CD8-positive, alpha-beta memory T cell (primary cell): ENCODE measurements at regions not wholly inside any gene's neighbourhood (a gene's known extent, or its start where the extent isn't known, plus 50 kb on each side); places are given as distances from the start of the nearest gene placed in this dataset.

Experiments used
- CTCF ChIA-PET: fragments of 350-600 bp; sonication (Branson Sonifier 250); formaldehyde crosslinking; loops from one replicate; lab custom pipeline; 2021; ENCODE audit warnings: antibody characterized with exemption; lab: Charles Lee
- POLR2A ChIA-PET: fragments of 350-600 bp; sonication (Branson Sonifier 250); formaldehyde crosslinking; loops from one replicate; lab custom pipeline; 2021; ENCODE audit warnings: antibody characterized with exemption; lab: Charles Lee
- DNase-seq, 5 donors: peaks; one replicate each; pipeline versions ENCODE4 v3.0.0 to v3.0.0-alpha.2; 2020 to 2022; ENCODE audit warnings: mixed read lengths in 1 of 5
- H3K27ac ChIP-seq: one replicate; pipeline ENCODE4 v1.7.0; 2013; ENCODE audit warnings: low read depth, mild to moderate bottlenecking, low read length, moderate library complexity
- H3K27me3 ChIP-seq: 2 replicates; pipeline ENCODE4 v1.7.0; 2013; ENCODE audit warnings: low read length, mild to moderate bottlenecking; ENCODE audit not compliant: insufficient read depth, poor library complexity, severe bottlenecking
- H3K36me3 ChIP-seq: 2 replicates; pipeline ENCODE4 v1.7.0; 2013; ENCODE audit warnings: mild to moderate bottlenecking, low read length, moderate library complexity; ENCODE audit not compliant: insufficient read depth
- H3K4me1 ChIP-seq: 2 replicates; pipeline ENCODE4 v1.7.0; 2013; ENCODE audit warnings: mild to moderate bottlenecking, low read length, moderate library complexity; ENCODE audit not compliant: insufficient read depth
- H3K4me3 ChIP-seq: 2 replicates; pipeline ENCODE4 v1.7.0; 2013; ENCODE audit warnings: mild to moderate bottlenecking, low read length
- H3K9me3 ChIP-seq: 2 replicates; pipeline ENCODE4 v1.7.0; 2013; ENCODE audit warnings: mild to moderate bottlenecking, low read length
- H3K27ac Mint-ChIP-seq, 8 donors: one replicate each; pipeline ENCODE4 v1.8.0; 2020 to 2021; ENCODE audit warnings: mixed read lengths in 8 of 8, mild to moderate bottlenecking in 6 of 8, inconsistent platforms in 3 of 8, moderate library complexity in 3 of 8
- H3K27me3 Mint-ChIP-seq, 2 donors: one replicate each; pipeline ENCODE4 v1.8.0; 2020 to 2021; ENCODE audit warnings: mixed read lengths in 2 of 2, mild to moderate bottlenecking in 1 of 2, moderate library complexity in 1 of 2
- H3K36me3 Mint-ChIP-seq, 3 donors: one replicate each; pipeline ENCODE4 v1.8.0; 2020 to 2021; ENCODE audit warnings: mixed read lengths in 3 of 3, inconsistent platforms in 1 of 3, mild to moderate bottlenecking in 1 of 3
- H3K4me1 Mint-ChIP-seq, 3 donors: one replicate each; pipeline ENCODE4 v1.8.0; 2020 to 2021; ENCODE audit warnings: mixed read lengths in 3 of 3, inconsistent platforms in 1 of 3, mild to moderate bottlenecking in 1 of 3
- H3K4me3 Mint-ChIP-seq, 7 donors: one replicate each; pipeline ENCODE4 v1.8.0; 2020 to 2021; ENCODE audit warnings: mixed read lengths in 7 of 7, mild to moderate bottlenecking in 6 of 7, moderate library complexity in 4 of 7, inconsistent platforms in 2 of 7
- H3K9me3 Mint-ChIP-seq, 5 donors: one replicate each; pipeline ENCODE4 v1.8.0; 2020 to 2022; ENCODE audit warnings: mixed read lengths in 5 of 5, mild to moderate bottlenecking in 3 of 5, moderate library complexity in 2 of 5, inconsistent platforms in 1 of 5

DNA sequence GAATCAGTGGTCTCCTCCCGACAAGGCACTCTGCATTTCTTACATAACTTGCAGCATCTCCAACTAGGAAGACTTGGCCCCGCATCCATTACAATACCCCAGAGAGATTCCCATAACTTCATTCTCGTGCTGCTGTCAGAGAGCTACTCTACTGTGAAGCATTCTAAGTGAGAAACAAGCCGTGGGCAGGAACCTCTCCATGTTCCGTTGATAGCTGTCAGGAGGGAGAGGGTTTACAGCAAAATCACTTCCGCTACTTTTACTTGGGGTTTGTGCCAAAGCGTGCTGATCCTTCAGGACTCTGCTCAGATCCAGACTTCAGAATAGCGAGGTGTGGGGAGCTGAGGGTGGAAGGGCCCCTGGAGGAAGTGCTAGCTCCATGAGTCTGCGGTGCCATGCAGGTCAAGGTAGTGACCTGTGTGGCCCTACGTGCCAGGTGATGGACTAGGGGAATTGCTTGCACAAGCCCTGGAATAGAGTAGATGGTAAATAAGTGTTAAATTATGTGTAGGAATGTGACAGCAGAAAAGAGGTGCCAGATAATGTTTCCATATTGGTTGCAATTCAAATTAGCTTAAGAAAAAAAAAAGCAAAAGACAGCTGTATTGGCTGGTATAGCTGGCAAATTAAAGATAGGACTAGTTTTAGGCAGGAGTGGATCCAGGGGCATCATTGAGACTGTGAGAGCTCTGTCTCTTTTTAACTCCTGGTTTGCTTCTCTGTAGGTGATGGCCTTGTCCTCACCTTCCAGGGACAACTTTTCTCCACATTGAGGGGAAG is 358.5 kb upstream of the ERCC4 start:
- ChIA-PET POLR2A (no interaction called here), CTCF (no interaction called here)
- Histone ChIP-seq H3K27ac (no peak overlapping the region), H3K9me3 (no peaks in the 10 kb centered on the region), H3K4me3 (no peak overlapping the region), H3K36me3 (no peaks in the 10 kb centered on the region), H3K4me1 (no peaks in the 10 kb centered on the region), H3K27me3 (no peaks in the 10 kb centered on the region)
- no peak for DNase-seq
- Mint-ChIP-seq H3K27ac (no peak overlapping the region), H3K9me3 (peaks cover 5 to 16% (median 10%) of the 10 kb centered on the region in 5 donors), H3K36me3 (no peaks in the 10 kb centered on the region), H3K27me3 (no peaks in the 10 kb centered on the region), H3K4me1 (no peaks in the 10 kb centered on the region), H3K4me3 (no peak overlapping the region)

DNA sequence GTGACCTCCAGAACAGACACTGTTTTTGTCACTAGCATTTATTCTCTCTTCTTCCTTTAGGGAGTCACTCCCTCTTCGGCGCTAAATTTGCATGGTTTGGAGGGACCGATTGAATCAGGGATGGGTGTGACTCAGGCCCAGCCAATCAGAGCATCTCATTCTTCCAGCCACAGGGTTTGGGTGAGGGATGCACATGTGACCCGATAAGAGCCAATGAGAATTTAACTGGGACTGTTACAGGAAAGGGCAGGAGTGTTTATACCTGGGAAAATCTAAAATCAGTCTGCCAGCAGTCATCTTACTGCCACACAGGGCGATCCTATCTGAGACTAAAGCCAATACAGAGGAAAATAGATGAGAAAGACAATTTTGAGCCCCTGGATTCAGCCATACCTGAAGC is 351.2 kb upstream of the ERCC4 start:
- POLR2A ChIA-PET: no interaction called here
- CTCF ChIA-PET: no interaction called here
- H3K27ac Mint-ChIP-seq: no peak overlapping the region
- H3K36me3 Mint-ChIP-seq: no peaks in the 10 kb centered on the region
- H3K27me3 Mint-ChIP-seq: no peaks in the 10 kb centered on the region
- no peak overlapping the region for H3K4me3 Mint-ChIP-seq
- H3K36me3 ChIP-seq: no peaks in the 10 kb centered on the region
- peaks cover 2 to 18% (median 4%) of the 10 kb centered on the region in 5 donors for H3K9me3 Mint-ChIP-seq
- no peak overlapping the region for H3K4me3 ChIP-seq
- H3K4me1 ChIP-seq: no peaks in the 10 kb centered on the region
- no peaks in the 10 kb centered on the region for H3K4me1 Mint-ChIP-seq
- DNase-seq: no peak
- H3K9me3 ChIP-seq: no peaks in the 10 kb centered on the region
- no peak overlapping the region for H3K27ac ChIP-seq
- H3K27me3 ChIP-seq: no peaks in the 10 kb centered on the region

DNA sequence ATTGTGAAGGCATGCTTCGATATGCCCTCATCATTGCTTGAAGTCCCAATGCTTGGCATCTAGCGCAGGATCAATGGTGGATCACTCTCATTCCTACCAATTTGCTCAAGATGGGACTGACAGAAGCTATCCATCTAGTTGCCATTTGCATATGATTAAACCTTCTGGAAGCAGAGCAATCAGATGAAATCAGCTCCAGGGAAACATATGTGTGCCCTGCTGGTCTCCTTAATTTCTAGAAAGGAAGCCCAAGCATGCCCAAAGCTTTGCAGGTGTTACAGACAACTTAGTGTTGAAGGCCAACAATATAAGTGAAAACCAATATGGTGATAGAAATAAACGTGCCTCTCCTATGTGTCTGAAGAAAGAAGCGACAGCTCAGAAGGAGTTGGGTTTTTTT is 350.0 kb upstream of the ERCC4 start:
- Histone ChIP-seq H3K36me3 (no peaks in the 10 kb centered on the region), H3K27me3 (no peaks in the 10 kb centered on the region), H3K9me3 (no peaks in the 10 kb centered on the region), H3K27ac (no peak overlapping the region), H3K4me1 (no peaks in the 10 kb centered on the region), H3K4me3 (no peak overlapping the region)
- Mint-ChIP-seq H3K36me3 (no peaks in the 10 kb centered on the region), H3K27me3 (no peaks in the 10 kb centered on the region), H3K4me3 (no peak overlapping the region), H3K4me1 (no peaks in the 10 kb centered on the region), H3K9me3 (peaks cover 0 to 12% (median 3%) of the 10 kb centered on the region in 5 donors), H3K27ac (no peak overlapping the region)
- CTCF ChIA-PET: no interaction called here
- POLR2A ChIA-PET: no interaction called here
- DNase-seq: no peak

DNA sequence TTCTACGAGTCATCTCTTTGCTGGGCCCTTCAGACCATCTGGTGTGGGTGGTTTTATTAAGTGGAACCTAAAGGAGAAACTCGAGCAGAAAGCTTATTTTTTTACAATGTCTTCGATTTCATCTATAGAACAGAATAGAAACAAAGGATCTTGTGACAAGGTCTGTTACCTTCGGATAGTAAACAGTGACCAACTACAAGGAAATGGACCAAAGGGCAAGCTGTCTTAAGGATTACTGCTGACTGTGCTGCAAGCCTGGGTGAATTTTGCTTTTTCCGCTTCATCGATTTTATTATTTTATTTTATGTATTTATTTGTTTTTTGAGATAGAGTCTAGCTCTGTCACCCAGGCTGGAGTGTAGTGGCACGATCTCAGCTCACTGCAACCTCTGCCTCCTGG is 348.9 kb upstream of the ERCC4 start:
- H3K27me3 Mint-ChIP-seq: no peaks in the 10 kb centered on the region
- Histone ChIP-seq H3K4me3 (no peak overlapping the region), H3K9me3 (no peaks in the 10 kb centered on the region), H3K4me1 (no peaks in the 10 kb centered on the region), H3K27ac (no peak overlapping the region), H3K27me3 (no peaks in the 10 kb centered on the region), H3K36me3 (no peaks in the 10 kb centered on the region)
- no peak overlapping the region for H3K27ac Mint-ChIP-seq
- ChIA-PET POLR2A (no interaction called here), CTCF (no interaction called here)
- no peaks in the 10 kb centered on the region for H3K4me1 Mint-ChIP-seq
- H3K36me3 Mint-ChIP-seq: no peaks in the 10 kb centered on the region
- no peak for DNase-seq
- H3K9me3 Mint-ChIP-seq: peaks cover 0 to 12% (median 3%) of the 10 kb centered on the region in 5 donors
- no peak overlapping the region for H3K4me3 Mint-ChIP-seq

DNA sequence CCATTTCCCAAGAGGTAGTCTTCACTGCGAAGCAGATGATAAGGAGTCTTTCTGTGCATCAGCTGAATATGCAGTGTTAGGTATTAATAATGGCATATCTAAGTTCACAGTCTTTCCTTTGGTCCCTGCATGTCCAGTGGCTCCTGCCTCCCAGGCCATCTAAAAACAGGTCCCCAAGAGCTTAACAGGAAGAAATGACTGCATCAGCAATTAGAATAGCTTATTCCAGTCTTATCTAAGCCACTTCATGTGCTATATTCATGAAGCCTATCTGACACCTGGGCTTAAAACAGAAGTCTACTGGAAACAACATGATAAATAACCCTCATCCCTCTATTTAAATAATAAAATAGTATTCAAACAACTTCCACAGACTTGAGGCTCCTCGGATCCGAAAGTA is 346.1 kb upstream of the ERCC4 start:
- Histone ChIP-seq H3K4me1 (no peaks in the 10 kb centered on the region), H3K4me3 (no peak overlapping the region), H3K27me3 (no peaks in the 10 kb centered on the region), H3K36me3 (no peaks in the 10 kb centered on the region), H3K27ac (no peak overlapping the region), H3K9me3 (no peaks in the 10 kb centered on the region)
- DNase-seq: no peak
- peaks cover 0 to 8% (median 2%) of the 10 kb centered on the region in 5 donors for H3K9me3 Mint-ChIP-seq
- H3K4me1 Mint-ChIP-seq: no peaks in the 10 kb centered on the region
- H3K4me3 Mint-ChIP-seq: no peak overlapping the region
- ChIA-PET POLR2A (no interaction called here), CTCF (no interaction called here)
- H3K27me3 Mint-ChIP-seq: no peaks in the 10 kb centered on the region
- no peak overlapping the region for H3K27ac Mint-ChIP-seq
- no peaks in the 10 kb centered on the region for H3K36me3 Mint-ChIP-seq

DNA sequence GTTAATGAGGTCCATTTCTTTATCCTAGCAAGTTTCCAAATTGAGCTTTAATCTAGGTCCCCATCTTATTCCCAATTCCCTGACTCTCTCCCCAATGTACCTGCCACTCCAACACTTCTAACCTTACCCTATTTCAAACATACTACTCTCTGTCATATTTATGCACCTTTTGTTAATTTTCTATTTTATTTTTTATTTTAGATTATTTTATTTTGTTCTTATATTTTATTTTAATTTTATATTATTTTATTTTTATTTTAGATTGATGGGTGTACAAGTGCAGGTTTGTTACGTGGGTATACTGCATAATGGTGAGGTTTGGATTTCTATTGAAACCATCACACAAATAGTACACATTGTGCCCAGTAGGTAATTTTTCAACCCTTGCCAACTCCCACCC is 333.9 kb upstream of the ERCC4 start:
- peaks cover 4 to 14% (median 4%) of the 10 kb centered on the region in 5 donors for H3K9me3 Mint-ChIP-seq
- H3K9me3 ChIP-seq: no peaks in the 10 kb centered on the region
- no peak overlapping the region for H3K27ac Mint-ChIP-seq
- no peaks in the 10 kb centered on the region for H3K4me1 ChIP-seq
- no peak overlapping the region for H3K4me3 ChIP-seq
- H3K36me3 Mint-ChIP-seq: no peaks in the 10 kb centered on the region
- POLR2A ChIA-PET: no interaction called here
- H3K36me3 ChIP-seq: no peaks in the 10 kb centered on the region
- H3K4me3 Mint-ChIP-seq: no peak overlapping the region
- no peaks in the 10 kb centered on the region for H3K27me3 ChIP-seq
- no peaks in the 10 kb centered on the region for H3K4me1 Mint-ChIP-seq
- H3K27ac ChIP-seq: no peak overlapping the region
- H3K27me3 Mint-ChIP-seq: no peaks in the 10 kb centered on the region
- CTCF ChIA-PET: no interaction called here
- DNase-seq: no peak

DNA sequence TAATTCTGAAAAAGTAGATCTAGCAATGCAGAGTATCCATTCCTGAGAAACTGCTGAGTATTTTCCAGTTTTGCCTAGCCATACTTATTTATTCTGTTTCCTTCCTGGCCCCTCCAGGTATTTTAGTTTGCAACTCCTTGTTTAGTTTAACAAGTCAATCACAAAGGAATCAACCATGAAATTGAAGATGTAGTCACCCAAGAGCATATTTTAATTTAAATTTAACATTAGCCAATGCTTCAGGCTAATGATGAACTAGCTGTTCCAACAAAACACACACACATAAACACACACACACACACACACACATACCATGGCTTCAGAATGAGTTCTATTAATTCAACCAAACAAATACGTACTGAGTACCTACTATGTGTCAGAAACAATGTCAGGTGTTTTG is 332.8 kb upstream of the ERCC4 start:
- H3K4me3 Mint-ChIP-seq: no peak overlapping the region
- Histone ChIP-seq H3K27ac (no peak overlapping the region), H3K27me3 (no peaks in the 10 kb centered on the region), H3K4me3 (no peak overlapping the region), H3K36me3 (no peaks in the 10 kb centered on the region), H3K9me3 (no peaks in the 10 kb centered on the region), H3K4me1 (no peaks in the 10 kb centered on the region)
- H3K36me3 Mint-ChIP-seq: no peaks in the 10 kb centered on the region
- no peaks in the 10 kb centered on the region for H3K27me3 Mint-ChIP-seq
- ChIA-PET CTCF (no interaction called here), POLR2A (no interaction called here)
- H3K27ac Mint-ChIP-seq: no peak overlapping the region
- H3K4me1 Mint-ChIP-seq: no peaks in the 10 kb centered on the region
- DNase-seq: no peak
- H3K9me3 Mint-ChIP-seq: peaks cover 3 to 15% (median 6%) of the 10 kb centered on the region in 5 donors

DNA sequence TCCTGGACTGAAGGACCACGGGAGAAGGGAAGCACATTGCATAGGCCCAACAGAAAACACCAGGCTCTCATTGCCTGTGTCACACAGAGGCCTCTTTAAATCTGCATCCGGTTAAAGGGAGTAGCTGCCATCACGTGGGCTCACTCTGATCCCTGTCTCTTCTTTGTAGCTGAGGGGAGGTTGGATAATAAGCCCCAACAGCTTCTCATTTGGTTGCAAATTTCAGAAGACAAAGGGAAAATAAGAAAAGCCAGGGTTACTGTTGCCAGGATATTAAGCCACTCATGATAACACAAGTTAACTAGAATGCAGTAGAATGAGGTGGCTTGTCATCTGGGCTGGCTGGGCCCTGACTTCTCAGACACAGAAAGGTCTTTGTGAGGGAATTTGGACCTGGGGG is 325.1 kb upstream of the ERCC4 start:
- no peak for DNase-seq
- Histone ChIP-seq H3K4me3 (no peak overlapping the region), H3K27ac (no peak overlapping the region), H3K9me3 (no peaks in the 10 kb centered on the region), H3K4me1 (no peaks in the 10 kb centered on the region), H3K36me3 (no peaks in the 10 kb centered on the region), H3K27me3 (no peaks in the 10 kb centered on the region)
- ChIA-PET POLR2A (no interaction called here), CTCF (no interaction called here)
- no peaks in the 10 kb centered on the region for H3K4me1 Mint-ChIP-seq
- no peak overlapping the region for H3K4me3 Mint-ChIP-seq
- H3K9me3 Mint-ChIP-seq: peaks cover 0 to 9% (median 6%) of the 10 kb centered on the region in 5 donors
- H3K36me3 Mint-ChIP-seq: no peaks in the 10 kb centered on the region
- peaks cover 0 to 2% of the 10 kb centered on the region in 2 donors for H3K27me3 Mint-ChIP-seq
- no peak overlapping the region for H3K27ac Mint-ChIP-seq
